ENCODE measurements at regions not wholly inside any gene's neighbourhood (a gene's known extent, or its start where the extent isn't known, plus 50 kb on each side); places are given as distances from the start of the nearest gene placed in this dataset.

- TF ChIP-seq EZH2phosphoT487 (IDR thresholded peaks at IDR 0.05; ENCODE audit: borderline replicate concordance), result no peak
- TF ChIP-seq CTCF (conservative IDR thresholded peaks at IDR 0.05; ENCODE audit: low read length), result no peak
These were observed 173.0 kb upstream of the TOM1L1 start for GRCh38 chr17:54727624-54728023.

Data from Loucy (cell line).